IMR-90 (cell line): ENCODE measurements at regions not wholly inside any gene's neighbourhood (a gene's known extent, or its start where the extent isn't known, plus 50 kb on each side); places are given as distances from the start of the nearest gene placed in this dataset.

Experiments
- CTCF ChIP-seq: conservative IDR thresholded peaks from 2 replicates; pipeline ENCODE4 v1.5.1; 2012; ENCODE audit warnings: mild to moderate bottlenecking, low read depth, low read length, improper control_type of control experiment
- FOS ChIP-seq: fragments of 150-350 bp; IDR thresholded peaks from 2 replicates; pipeline ENCODE4 v1.6.1; 2016; ENCODE audit warnings: low read depth, low read length
- RCOR1 ChIP-seq: IDR thresholded peaks from 2 replicates; pipeline ENCODE4 v1.6.1; 2012; ENCODE audit warnings: mild to moderate bottlenecking, low read length, improper control_type of control experiment; ENCODE audit not compliant: insufficient replicate concordance
- RFX5 ChIP-seq: IDR thresholded peaks from 2 replicates; pipeline ENCODE4 v1.8.0; 2012; ENCODE audit warnings: low read depth, mild to moderate bottlenecking, low read length, moderate library complexity

GRCh38 chr6:6785163-6785521 lies 196.6 kb downstream of the LY86 start:
- TF ChIP-seq RCOR1 (no peak), CTCF (no peak), FOS (no peak), RFX5 (no peak)
